ENCODE measurements at regions not wholly inside any gene's neighbourhood (a gene's known extent, or its start where the extent isn't known, plus 50 kb on each side); places are given as distances from the start of the nearest gene placed in this dataset.

DNA sequence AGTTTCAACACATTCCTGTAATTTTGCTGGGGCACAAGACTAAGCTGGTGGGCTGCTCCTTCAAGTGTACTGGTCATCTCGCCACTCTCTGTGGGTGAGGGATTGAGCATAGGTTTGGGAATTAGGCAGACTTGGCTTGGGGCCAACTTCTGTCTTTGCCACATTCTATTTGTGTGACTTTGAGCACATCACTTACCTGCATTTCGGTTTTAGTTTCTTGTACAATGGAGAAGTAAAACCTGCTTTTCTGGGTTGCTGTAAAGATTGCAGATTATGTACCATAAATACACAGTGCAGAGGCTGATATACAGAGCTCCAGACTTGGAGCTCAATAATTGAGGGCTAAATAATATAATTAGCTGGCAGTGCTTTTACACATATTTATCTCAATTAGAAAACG, 162.1 kb downstream of the C3orf38 start:
- Histone ChIP-seq H3K36me3 (no peaks in the 10 kb centered on the region), H3K9me3 (replicated peaks) (no peaks in the 10 kb centered on the region), H3K27me3 (replicated peaks) (no peaks in the 10 kb centered on the region), H3K27ac (no peak overlapping the region), H3K4me1 (replicated peaks) (no peaks in the 10 kb centered on the region), H3K4me3 (no peak overlapping the region)
- no peak for DNase-seq (ENCODE audit: low read depth in 1 of 2, low spot score in 2 of 2)

DNA sequence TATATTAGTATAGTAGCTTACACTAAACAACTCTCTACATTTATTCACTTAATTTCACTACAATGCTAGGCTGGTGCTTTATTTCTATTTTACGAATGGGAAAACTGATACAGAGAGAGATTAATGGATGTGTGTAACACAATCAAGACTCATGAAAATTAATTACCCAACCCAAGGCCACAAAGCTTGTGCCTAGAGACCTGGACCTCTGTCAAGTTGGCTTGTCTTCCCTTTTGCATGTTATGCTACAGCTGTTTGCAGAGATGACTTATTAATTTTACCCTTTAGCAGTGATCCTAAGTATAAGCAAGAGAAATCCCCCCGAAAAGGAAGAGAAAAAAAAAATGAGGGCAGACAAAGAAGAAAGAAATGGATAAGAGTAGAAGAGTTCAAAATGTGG, 162.5 kb downstream of the C3orf38 start:
- Histone ChIP-seq H3K9me3 (replicated peaks) (no peaks in the 10 kb centered on the region), H3K27me3 (replicated peaks) (no peaks in the 10 kb centered on the region), H3K4me1 (replicated peaks) (no peaks in the 10 kb centered on the region), H3K4me3 (no peak overlapping the region), H3K36me3 (no peaks in the 10 kb centered on the region), H3K27ac (no peak overlapping the region)
- DNase-seq (ENCODE audit: low read depth in 1 of 2, low spot score in 2 of 2) = no peak

DNA sequence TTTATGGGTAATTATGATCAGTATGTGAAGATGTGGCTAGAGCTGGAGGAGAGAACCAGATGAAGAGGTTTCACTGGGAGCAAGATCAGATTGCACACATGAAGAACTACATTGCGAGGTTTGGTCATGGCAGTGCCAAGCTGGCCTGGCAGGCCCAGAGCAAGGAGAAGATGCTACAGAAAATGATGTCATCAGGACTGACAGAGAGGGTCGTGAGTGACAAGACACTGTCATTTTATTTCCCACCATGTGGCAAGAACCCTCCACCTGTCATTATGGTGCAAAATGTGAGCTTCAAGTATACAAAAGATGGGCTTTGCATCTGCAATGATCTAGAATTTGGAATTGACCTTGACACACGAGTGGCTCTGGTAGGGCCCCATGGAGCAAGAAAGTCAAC, 168.3 kb downstream of the C3orf38 start:
- Histone ChIP-seq H3K36me3 (no peaks in the 10 kb centered on the region), H3K27me3 (replicated peaks) (no peaks in the 10 kb centered on the region), H3K27ac (no peak overlapping the region), H3K4me3 (no peak overlapping the region), H3K9me3 (replicated peaks) (no peaks in the 10 kb centered on the region), H3K4me1 (replicated peaks) (no peaks in the 10 kb centered on the region)
- DNase-seq (ENCODE audit: low read depth in 1 of 2, low spot score in 2 of 2) = no peak

DNA sequence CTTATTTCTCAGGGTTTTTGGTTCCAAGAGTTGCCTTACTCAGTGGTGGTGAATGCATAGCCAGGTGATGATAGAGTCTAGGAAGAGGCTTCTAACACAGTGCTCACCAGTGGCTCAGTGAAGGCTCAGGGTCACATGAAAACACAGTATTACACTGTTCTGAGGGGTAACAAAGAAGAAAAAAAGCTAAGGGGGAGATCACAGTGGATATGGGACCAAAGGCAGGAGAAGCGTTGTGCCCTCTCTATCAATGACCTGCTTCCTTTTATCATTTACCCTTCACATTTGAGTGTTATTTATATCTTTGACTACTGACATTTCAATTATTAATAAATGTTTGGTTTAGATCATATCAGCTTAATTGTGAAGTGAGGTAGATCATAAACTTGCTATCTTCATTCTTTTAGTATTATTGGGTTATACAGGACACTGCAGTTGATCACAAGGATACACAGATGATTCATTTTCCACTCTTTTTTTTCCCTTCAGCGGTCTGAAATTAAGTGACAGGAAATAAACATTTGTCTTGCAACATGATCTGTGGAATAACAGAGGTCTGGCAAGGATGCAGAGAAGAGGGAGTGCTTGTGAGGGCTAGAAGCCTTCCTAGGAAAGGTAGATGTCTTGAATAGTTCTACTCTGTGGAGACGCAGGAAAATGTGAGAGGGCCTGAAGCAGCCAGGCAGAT, 171.7 kb downstream of the C3orf38 start:
- Histone ChIP-seq H3K9me3 (replicated peaks) (no peaks in the 10 kb centered on the region), H3K4me1 (replicated peaks) (no peaks in the 10 kb centered on the region), H3K27ac (no peak overlapping the region), H3K27me3 (replicated peaks) (no peaks in the 10 kb centered on the region), H3K4me3 (no peak overlapping the region), H3K36me3 (no peaks in the 10 kb centered on the region)
- DNase-seq (ENCODE audit: low read depth in 1 of 2, low spot score in 2 of 2) = no peak

DNA sequence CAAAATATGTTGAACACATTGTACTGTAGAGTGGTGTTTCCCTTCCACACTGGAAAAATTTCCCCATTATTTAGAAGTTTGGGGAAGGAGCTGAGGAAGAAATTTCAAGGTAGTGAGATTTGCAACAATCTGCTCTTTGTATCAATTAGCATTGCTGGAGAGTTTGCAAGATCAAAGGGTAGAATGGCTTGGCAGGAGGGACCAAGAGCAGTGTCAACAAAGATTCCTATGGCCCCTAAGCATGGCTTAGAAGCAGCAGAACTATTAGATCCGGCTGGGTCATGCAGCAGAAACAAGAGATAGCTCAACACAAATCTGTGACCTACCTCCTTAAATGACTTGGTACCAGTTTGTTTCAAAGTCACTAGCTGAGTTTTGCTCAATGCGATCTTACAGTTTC, 175.0 kb downstream of the C3orf38 start:
- Histone ChIP-seq H3K36me3 (no peaks in the 10 kb centered on the region), H3K27ac (no peak overlapping the region), H3K9me3 (replicated peaks) (no peaks in the 10 kb centered on the region), H3K4me3 (no peak overlapping the region), H3K27me3 (replicated peaks) (no peaks in the 10 kb centered on the region), H3K4me1 (replicated peaks) (no peaks in the 10 kb centered on the region)
- DNase-seq (ENCODE audit: low read depth in 1 of 2, low spot score in 2 of 2) = no peak

DNA sequence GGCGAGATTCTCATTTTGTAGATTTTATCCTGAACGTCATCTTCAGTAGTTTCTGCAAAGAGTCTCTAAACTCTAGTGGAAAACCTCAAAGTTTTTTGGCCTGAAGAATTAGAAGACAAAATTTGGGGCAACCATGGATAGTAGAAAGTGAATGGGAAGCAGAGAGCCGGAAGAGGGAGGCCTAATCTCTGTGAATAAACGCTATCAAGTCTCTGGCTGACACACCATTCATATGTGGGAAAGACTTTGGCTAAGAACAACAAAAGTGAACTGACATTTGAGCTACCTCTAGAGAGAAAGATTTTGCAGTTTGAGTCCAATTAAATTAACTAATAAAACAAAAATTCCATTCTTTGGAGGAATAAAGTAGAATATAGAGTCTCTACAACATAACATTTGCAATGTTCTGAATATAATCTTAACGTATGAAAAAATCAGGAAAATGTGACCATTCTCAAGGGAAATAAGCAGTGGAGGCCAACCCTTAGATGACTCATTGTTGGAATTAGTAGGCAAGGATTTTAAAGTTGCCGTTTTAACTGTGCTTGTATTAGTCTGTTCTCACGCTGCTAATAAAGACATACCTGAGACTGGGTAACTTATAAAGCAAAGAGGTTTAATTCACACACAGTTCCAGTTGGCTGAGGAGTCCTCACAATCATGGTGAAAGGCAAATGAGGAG, 184.6 kb downstream of the C3orf38 start:
- Histone ChIP-seq H3K4me3 (no peak overlapping the region), H3K36me3 (no peaks in the 10 kb centered on the region), H3K9me3 (replicated peaks) (no peaks in the 10 kb centered on the region), H3K27ac (no peak overlapping the region), H3K27me3 (replicated peaks) (no peaks in the 10 kb centered on the region), H3K4me1 (replicated peaks) (no peaks in the 10 kb centered on the region)
- no peak for DNase-seq (ENCODE audit: low read depth in 1 of 2, low spot score in 2 of 2)

DNA sequence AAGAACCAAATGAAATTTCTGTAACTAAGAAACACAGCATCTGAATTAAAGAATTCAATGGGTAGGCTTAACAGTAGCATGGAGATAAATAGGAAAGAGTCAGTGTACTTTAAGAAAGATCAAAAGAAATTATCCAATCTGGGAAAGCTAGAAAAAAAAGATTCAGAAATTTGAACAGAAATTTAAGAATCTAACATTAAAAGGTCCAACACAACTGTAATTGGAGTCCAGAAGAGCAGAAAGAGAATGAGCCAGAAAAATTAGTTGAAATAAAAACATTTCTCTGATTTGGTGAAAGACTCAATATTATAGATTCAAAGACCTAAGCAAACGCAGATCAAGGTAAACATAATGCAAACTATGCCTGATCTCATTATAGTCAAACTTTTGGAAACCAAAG, 187.1 kb downstream of the C3orf38 start:
- no peak for DNase-seq (ENCODE audit: low read depth in 1 of 2, low spot score in 2 of 2)
- H3K27me3 ChIP-seq (replicated peaks) = no peaks in the 10 kb centered on the region
- H3K9me3 ChIP-seq (replicated peaks) = no peaks in the 10 kb centered on the region
- no peaks in the 10 kb centered on the region for H3K36me3 ChIP-seq
- H3K4me3 ChIP-seq = no peak overlapping the region
- H3K27ac ChIP-seq = no peak overlapping the region
- H3K4me1 ChIP-seq (replicated peaks) = no peaks in the 10 kb centered on the region

DNA sequence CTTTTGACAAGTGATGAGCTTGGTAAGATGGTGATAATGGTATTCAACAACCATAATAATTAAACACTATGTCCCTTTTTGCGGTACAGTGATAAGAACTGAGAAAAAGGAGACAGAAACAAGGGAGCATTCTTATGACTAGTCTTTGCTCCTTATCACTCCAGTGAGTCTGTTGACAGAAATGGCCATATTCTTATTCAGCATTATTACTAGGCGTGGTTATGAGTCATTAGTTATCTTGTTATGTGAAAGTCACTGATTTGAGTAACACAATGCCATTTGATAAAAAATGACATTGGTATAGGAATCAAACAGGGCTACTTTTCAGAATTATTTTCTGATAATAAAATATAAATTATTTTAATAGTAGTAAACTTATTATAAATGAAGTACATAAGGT, 193.5 kb downstream of the C3orf38 start:
- no peaks in the 10 kb centered on the region for H3K27me3 ChIP-seq (replicated peaks)
- H3K36me3 ChIP-seq = no peaks in the 10 kb centered on the region
- H3K9me3 ChIP-seq (replicated peaks) = no peaks in the 10 kb centered on the region
- no peak overlapping the region for H3K4me3 ChIP-seq
- H3K27ac ChIP-seq = no peak overlapping the region
- H3K4me1 ChIP-seq (replicated peaks) = no peaks in the 10 kb centered on the region
- no peak for DNase-seq (ENCODE audit: low read depth in 1 of 2, low spot score in 2 of 2)

DNA sequence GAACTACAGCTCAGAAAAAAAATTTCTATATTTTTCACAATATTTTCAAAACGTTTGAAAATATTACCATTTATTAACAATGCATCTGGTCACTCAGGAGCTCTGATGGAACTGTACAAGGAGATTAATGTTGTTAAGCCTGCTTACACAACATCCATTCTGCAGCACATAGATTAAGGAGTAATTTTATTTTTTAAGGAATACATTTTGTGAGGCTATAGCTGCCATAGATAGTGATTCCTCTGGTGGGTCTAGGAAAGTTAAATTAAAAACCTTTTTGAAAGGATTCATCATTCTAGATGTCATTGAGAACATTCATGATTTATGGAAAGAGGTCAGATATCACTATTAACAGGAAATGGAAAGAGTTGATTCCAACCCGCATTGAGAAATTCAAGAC, 196.9 kb downstream of the C3orf38 start:
- Histone ChIP-seq H3K27me3 (replicated peaks) (no peaks in the 10 kb centered on the region), H3K4me3 (no peak overlapping the region), H3K4me1 (replicated peaks) (no peaks in the 10 kb centered on the region), H3K9me3 (replicated peaks) (no peaks in the 10 kb centered on the region), H3K27ac (no peak overlapping the region), H3K36me3 (no peaks in the 10 kb centered on the region)
- DNase-seq (ENCODE audit: low read depth in 1 of 2, low spot score in 2 of 2) = no peak

DNA sequence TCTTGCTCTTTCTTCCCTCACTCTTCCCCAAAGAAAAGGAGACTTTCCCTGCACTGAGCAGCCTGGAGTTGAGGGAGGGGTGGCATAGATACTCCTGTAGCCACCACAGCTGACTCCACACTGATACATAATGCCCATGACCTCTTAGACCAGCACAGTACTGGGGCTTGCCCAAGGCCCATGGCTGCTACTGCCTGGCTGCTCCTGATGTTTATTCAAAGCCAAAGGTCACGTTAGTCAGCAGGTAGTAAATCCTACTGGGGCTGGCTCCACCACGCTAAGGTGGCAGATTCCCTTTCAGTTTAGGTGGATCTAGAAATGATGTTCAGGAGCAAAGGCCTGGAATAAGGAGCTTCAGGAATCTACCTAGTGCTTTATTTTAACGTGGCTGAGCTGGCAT, 212.7 kb downstream of the C3orf38 start:
- Histone ChIP-seq H3K9me3 (replicated peaks) (no peaks in the 10 kb centered on the region), H3K36me3 (no peaks in the 10 kb centered on the region), H3K27ac (no peak overlapping the region), H3K4me1 (replicated peaks) (no peaks in the 10 kb centered on the region), H3K27me3 (replicated peaks) (no peaks in the 10 kb centered on the region), H3K4me3 (no peak overlapping the region)
- DNase-seq (ENCODE audit: low read depth in 1 of 2, low spot score in 2 of 2) = no peak

DNA sequence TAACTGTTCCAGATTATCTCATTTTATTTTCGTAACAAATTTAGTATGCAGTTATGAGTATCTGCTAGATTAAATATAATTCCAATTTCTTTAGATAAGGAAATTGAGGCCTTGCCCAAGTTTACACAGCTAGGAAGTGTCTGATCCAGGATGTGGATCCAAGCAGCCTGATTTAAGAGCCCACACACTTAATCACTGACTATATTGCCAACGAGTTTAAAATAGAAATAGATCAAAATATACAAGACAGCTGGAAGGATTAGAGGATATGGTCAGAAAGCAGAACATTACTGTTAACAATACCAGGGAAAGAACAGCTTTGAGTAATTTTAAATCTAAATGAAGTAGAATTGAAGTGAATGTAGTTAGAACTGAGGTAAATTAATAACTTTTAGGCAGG, 215.2 kb downstream of the C3orf38 start:
- Histone ChIP-seq H3K36me3 (no peaks in the 10 kb centered on the region), H3K4me1 (replicated peaks) (no peaks in the 10 kb centered on the region), H3K27me3 (replicated peaks) (no peaks in the 10 kb centered on the region), H3K9me3 (replicated peaks) (no peaks in the 10 kb centered on the region), H3K4me3 (no peak overlapping the region), H3K27ac (no peak overlapping the region)
- no peak for DNase-seq (ENCODE audit: low read depth in 1 of 2, low spot score in 2 of 2)

DNA sequence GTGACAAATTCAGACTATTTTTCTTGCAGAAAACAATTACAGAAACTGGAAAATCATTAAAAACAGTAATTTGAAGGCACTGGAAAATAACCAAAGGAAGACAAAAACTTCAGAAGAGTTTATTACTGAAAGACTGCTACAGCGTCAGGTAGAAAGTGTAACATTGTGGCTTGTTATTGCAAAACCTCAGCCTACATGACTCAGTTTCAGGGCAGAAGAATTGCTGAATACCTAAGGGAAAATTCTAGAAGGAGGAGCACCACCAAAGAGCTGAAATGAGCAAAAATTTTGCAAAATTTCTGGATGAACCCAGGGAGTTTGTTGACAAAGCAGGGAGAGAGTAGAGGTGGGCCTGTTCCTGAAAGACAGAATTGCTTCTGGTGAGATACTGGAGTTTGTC, 219.6 kb downstream of the C3orf38 start:
- H3K4me1 ChIP-seq (replicated peaks) = no peaks in the 10 kb centered on the region
- no peak for DNase-seq (ENCODE audit: low read depth in 1 of 2, low spot score in 2 of 2)
- no peaks in the 10 kb centered on the region for H3K36me3 ChIP-seq
- H3K9me3 ChIP-seq (replicated peaks) = no peaks in the 10 kb centered on the region
- no peak overlapping the region for H3K4me3 ChIP-seq
- H3K27me3 ChIP-seq (replicated peaks) = no peaks in the 10 kb centered on the region
- H3K27ac ChIP-seq = no peak overlapping the region

DNA sequence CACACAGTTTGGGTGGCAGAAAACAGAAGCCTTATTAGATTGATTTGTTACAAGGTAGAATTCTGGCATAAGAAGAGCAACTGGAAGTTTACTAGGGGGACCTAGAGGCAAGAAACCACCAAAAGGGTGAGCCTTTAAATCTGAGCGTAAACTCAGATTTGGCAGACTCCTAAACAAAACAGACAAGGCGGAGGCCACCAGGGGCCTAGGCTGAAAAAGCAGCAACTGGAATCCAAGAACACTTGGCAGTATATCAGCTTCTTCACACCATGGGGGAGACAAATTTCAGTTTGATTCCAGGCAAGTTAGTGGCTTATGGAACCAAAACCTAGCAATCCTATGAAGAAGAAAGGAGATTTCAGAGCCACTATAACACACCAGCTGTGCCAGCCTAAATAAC, 220.0 kb downstream of the C3orf38 start:
- no peaks in the 10 kb centered on the region for H3K4me1 ChIP-seq (replicated peaks)
- no peak overlapping the region for H3K27ac ChIP-seq
- H3K36me3 ChIP-seq = no peaks in the 10 kb centered on the region
- no peaks in the 10 kb centered on the region for H3K9me3 ChIP-seq (replicated peaks)
- H3K4me3 ChIP-seq = no peak overlapping the region
- H3K27me3 ChIP-seq (replicated peaks) = no peaks in the 10 kb centered on the region
- no peak for DNase-seq (ENCODE audit: low read depth in 1 of 2, low spot score in 2 of 2)

DNA sequence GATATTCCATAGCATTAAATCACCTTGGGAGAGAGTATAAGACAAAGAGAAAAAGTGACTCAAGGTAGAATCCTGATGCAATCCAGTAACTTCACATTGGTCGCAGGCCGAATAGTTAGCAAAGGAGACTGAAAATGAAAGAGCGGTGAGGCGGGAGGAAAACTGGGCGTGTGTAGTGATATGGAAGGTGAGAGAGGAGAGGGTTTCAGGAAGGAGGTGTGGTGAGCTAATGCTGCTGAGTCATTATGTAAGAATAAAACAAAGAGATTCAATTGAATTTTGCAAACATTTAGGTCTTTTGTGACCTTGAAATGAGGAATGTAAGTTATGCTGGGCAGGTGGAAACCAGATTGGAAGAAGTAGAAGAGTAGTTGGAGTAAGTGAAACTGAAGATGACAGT, 235.3 kb downstream of the C3orf38 start:
- Histone ChIP-seq H3K36me3 (no peaks in the 10 kb centered on the region), H3K9me3 (replicated peaks) (no peaks in the 10 kb centered on the region), H3K27me3 (replicated peaks) (no peaks in the 10 kb centered on the region), H3K4me3 (no peak overlapping the region), H3K4me1 (replicated peaks) (no peaks in the 10 kb centered on the region), H3K27ac (no peak overlapping the region)
- no peak for DNase-seq (ENCODE audit: low read depth in 1 of 2, low spot score in 2 of 2)

DNA sequence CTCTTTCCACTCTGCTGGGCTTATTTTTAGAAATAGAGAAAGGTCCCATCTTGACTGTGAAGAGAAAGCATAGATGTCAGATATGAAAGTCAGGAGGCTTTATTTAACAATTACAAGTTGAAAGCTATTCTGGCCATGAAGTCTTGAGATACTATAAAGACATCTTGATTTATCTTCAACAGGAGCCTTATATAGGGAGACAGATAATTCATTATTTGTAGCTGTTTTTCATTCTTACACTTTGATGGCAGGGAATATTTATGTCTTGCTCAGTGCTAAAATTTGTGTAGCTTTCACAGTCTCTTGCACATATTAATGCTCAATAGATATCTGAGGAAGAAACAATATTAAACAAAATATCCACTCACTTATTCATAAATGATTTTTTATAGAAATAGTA, 248.8 kb downstream of the C3orf38 start:
- Histone ChIP-seq H3K4me3 (no peak overlapping the region), H3K4me1 (replicated peaks) (no peaks in the 10 kb centered on the region), H3K27ac (no peak overlapping the region), H3K27me3 (replicated peaks) (no peaks in the 10 kb centered on the region), H3K9me3 (replicated peaks) (no peaks in the 10 kb centered on the region), H3K36me3 (no peaks in the 10 kb centered on the region)
- no peak for DNase-seq (ENCODE audit: low read depth in 1 of 2, low spot score in 2 of 2)

Data from SJSA1 (cell line).